Kidney glomerular epithelial cell (primary cell): ENCODE measurements at regions not wholly inside any gene's neighbourhood (a gene's known extent, or its start where the extent isn't known, plus 50 kb on each side); places are given as distances from the start of the nearest gene placed in this dataset.
"Not testable (repeated sequence)": the region's sequence is repeated elsewhere in the genome, so short reads cannot be mapped to it uniquely, and the experiment has no call there.

Source experiments
- DNase-seq: peaks from one replicate; lab custom pipeline; 2025; lab: John Stamatoyannopoulos, UW

DNA sequence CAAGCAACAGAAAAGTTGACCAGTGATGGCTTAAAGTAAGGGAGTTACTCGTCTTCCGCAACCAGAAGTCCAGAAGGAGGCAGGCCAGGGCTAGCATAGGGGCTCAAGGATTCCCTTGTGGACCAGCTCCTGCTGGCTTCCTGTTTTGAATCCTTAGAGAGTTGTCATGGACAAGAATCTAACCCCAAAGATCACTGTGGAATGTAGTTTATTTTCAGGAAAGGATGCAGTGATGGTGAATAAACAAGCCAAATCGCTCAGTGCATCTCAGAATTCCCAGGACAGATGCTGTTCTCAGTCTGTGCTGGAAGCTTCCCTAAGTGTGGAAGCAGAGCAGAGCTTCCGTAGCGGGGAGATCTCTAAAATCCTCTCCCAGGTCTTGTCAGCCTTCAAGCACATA is 311.3 kb downstream of the C12orf75 start:
- no peak for DNase-seq

DNA sequence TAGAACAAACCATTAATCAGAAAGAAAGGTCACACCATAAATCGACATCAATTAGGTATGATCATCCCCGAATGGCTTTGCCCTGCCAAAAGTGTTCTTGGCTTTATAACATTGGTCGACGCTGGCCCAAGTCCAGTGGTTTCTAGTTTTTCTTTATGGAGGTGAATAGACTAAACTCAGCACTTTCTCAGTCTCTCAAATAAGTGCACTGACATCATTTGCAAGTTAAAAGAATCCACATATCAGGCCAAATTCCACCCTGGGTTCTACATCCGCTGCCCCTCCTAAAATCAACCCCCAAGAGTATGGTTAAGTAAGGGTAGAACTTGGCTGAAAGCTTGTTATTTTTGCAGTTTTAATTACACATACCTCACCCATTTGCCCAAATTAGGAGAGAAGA is 314.3 kb downstream of the C12orf75 start:
- no peak for DNase-seq

DNA sequence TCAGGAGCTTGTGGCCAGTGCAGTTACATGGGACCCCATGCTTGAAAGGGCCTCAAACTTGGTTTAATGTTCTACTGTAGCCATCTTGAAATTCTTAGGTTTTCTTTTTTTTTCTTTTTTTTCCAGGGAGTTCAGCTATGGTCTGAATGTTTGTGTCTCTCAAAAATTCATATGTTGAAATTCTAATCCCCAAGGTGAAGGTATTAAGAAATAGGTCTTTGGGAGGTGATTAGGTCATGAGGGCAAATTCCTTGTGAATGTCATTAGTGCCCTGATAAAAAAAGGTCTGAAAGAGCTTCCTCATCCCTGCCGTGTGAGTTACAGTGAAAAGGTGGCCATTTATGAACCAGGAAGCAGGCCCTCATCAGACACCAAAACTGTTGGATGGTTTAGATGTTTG is 324.1 kb downstream of the C12orf75 start:
- no peak for DNase-seq

- DNase-seq = no peak
These were observed 327.9 kb downstream of the C12orf75 start for GRCh38 chr12:105658389-105658788.

DNA sequence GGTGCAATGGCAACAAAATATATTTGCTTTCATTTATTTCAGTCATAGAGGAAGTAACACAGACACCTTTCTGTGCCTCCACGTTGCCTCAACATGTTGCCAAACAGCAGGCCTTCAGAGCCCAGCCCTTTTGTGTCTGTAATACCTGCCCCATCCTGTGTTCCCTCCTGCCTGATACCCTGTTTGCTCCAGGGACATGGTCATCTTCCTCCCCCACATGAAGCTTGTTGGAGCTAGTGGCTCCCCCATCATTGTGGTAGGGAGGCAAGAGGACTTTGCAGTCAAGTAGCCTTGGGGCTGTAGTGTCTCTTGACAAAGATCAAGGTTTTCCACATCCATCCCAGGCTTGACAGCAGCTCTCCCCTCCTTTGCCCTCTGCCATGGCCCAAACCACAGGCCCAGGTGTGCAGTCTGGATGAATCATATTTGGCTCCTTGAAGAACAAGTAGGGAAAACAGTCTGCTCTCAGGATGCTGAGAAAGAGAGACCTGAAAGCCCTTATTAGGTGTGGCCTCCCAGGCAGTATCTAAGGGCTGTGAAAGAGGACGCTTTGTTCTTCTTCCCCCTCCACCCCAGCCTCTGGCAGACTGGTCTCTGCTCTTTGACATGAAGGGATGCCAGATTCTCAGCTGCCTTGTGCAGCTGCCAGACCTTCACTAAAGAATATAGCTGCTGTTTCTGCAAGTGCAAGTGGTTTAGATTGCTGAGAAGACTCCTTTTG is 329.0 kb downstream of the C12orf75 start:
- DNase-seq = no peak

DNA sequence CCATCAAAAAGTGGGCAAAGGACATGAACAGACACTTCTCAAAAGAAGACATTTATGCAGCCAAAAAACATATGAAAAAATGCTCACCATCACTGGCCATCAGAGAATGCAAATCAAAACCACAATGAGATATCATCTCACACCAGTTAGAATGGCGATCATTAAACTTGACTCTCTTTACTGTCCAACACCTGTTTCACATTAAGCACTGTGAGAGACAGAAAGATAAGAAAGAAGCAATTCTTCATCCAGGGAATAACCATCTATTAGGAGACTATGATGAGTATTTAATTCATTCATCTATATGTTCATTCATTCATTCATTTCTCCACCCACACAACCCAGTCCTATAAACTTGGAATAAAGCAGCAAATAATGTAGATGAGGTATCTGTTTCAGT is 334.3 kb downstream of the C12orf75 start:
- not testable (repeated sequence) for DNase-seq

GRCh38 chr12:105665366-105665765 is 334.9 kb downstream of the C12orf75 start:
- DNase-seq = no peak

DNA sequence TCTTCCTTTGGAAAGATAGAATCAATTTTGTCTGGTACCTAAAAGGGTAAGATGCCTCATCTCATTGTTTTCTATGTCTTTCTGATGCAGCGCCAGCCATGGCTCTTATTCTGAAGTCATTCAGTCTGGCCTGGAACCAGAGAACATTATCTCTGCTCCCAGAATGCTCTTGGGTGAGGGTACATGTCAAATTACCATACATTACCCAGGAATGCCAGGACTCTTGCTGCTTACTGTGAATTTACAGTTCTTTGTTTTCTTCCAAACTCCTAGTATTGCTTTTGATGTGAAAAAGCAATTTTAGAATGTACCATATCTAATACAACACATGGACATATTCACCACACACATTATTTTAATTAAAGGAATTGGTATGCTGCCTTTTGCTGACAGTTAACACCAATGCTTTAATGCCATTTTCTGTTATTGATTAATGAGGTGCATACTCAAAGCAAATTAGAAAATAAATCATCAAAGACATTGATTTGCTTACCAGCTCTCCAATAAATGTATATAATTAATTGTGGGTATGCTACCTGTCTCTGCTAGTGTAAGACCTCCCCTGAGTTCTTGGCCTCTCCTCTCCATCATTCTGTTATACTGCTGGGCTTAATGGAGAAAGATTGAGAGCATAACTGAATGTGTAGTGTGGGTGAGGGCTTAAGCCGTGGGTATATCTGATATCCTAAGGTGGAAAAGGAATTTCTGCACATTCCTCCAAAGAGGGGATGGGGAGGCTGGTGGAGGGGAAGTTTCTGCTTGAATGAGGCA is 337.7 kb downstream of the C12orf75 start:
- no peak for DNase-seq

DNA sequence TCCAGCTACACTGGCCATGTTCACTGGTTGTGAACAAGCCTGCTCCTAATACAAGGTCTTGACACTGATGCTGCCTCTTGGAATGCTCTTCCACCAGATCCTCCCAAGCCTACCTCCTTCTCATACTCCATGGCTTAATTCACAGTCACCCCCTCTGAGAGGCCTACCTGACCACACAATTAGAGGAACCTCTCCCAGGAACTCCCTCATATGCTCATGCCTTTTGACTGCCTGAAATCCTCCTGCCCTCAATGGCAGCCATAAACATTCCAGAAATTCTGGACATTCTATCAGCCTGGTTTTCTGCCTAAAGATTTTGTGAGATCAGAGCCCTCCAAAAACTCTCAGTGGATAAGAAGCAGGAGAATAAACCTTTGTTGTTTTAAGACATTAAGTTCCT is 340.2 kb downstream of the C12orf75 start:
- DNase-seq = peak; percentile 20

DNA sequence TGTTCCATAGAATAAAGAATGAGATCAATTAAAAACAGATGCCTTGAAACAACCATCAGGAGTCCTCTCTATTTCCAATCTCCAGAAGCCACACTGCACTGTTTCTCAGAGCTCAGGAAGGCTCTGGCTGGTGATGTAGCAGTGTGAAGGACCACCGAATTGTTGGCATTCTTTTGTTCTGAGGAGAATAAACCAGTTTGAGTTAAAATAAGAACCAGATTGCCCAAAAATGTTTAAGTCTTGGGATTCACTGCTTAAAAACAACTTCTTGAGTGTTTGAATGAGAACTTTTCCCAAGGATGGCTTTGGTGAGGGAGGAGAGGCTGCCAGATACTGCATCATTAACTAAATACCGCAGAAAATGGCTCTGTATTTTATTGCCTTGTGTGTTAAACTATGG is 341.2 kb downstream of the C12orf75 start:
- no peak for DNase-seq

DNA sequence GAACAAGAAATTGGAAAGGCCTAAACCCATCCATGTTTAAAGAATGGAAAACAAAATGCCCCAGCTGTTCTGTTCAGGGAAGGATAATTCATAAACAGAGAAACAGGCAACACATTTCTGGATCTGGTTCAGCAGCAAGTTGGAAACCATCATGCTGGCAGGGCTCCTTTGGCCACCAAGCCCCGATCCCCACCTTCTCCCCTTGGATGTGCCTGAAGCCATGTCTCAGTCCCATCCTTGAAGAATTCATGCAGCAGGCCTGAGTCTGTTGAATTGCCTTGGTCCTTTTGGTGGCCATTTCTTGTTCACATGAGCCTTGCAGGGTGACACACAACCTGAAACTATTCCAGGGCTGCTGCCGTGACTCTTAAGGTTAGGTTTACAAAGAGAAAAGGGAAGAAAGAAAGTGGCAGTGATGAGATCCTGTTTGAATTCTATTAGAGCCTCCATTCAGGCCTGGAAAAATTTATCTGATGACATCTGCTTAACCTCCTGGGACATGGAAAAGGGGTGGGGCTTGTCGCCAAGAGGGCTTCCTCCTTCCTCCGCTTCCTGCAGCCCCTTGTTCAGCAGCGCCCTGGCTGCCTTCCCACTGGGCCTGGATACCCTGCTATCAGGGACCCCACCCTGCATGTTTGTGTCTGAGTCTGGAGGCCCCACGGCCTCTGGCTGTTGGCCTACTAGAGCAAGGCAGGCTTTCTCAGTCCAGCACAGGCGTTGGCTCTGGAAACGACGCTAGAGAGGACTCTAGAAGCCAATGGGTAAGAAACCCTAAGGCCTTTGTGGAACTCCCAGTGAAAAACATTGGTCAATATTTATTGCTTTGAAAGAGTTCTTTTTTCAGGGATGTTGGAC is 341.9 kb downstream of the C12orf75 start:
- DNase-seq = no peak

GRCh38 chr12:105674871-105675699 is 344.6 kb downstream of the C12orf75 start:
- DNase-seq = peak; percentile 15

DNA sequence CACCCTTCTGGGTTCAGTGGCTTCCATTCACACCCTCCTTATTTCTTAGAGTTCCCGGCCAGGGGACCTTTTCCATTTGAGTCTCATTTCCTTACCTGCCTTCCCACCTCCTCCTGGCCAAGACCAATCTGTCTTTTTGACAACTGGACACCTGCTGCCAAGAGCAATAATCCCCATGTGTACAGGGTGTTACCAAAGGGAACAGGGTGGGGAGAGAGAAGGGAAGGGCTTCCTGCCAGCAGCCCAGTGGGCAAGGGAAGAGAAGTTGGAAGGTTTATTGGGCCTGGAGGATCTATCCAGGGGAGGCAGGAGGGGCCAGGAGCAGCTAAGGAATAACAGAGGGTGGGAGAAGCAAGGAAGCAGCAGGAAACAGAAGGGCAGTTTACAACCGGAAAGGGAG is 346.2 kb downstream of the C12orf75 start:
- no peak for DNase-seq

GRCh38 chr12:105677672-105678071 is 347.2 kb downstream of the C12orf75 start:
- DNase-seq = no peak

- no peak for DNase-seq
These were observed 349.5 kb downstream of the C12orf75 start for GRCh38 chr12:105679982-105680381.

DNA sequence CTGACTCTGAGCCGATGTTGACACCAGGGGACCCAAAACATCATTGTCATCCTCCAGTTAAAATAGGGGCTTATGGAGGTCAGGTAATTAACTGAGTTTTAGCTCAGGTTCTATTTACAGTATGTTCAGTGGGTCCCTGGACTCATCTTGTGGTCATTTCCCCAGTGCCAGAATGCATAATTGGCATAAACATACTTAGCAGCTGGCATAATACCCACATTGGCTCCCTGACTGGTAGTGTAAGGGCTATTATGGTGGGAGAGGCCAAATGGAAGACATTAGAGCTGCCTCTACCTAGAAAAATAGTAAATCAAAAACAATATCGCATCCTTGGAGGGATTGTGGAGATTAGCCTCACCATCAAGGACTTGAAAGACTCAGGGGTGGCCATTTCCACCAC is 350.9 kb downstream of the C12orf75 start:
- DNase-seq = no peak

- not testable (repeated sequence) for DNase-seq
These were observed 352.3 kb downstream of the C12orf75 start for GRCh38 chr12:105682821-105683220.

GRCh38 chr12:105683836-105684235 is 353.3 kb downstream of the C12orf75 start:
- not testable (repeated sequence) for DNase-seq

DNA sequence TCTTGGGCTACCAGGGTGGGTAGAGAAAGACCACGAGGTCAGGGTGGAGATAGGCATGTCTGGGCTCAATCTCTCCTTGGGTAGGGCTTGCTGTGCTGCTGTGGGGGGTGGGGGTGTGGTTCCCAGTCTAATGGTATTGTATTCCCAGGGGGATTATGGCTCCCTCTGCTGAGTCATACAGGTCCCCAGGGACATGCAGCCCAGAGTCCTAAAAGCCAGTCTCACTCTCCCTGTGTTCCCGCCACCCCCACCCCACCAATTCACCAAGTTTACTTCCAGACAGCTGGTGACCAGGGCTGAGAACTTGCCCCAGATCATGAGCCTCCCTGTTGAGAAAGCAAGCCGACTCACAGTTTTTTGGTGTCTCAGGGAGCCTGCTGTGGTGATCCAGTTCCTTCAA is 367.6 kb downstream of the C12orf75 start:
- no peak for DNase-seq

DNA sequence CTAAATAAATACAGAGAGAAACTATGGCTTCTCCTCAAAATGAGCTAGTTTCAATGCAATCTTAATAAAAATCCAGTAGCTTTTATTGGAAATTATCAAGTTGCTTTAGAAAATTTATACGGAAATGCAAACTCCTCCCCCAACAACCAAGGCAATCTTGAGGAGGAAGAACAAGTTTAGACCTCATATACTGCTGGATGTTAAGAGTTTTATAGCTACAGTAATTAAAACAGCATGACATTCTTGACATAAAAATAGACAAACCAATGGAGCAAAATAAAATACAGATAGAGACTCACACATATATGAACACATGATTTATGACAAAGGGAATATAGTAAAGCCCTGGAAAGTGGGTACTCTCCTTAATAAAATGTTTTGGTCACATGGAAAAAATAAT is 368.7 kb downstream of the C12orf75 start:
- DNase-seq = no peak

GRCh38 chr12:105704787-105705186 is 374.3 kb downstream of the C12orf75 start:
- DNase-seq = no peak

- no peak for DNase-seq
These were observed 374.7 kb downstream of the C12orf75 start for GRCh38 chr12:105705235-105705634.
